ENCODE measurements at regions not wholly inside any gene's neighbourhood (a gene's known extent, or its start where the extent isn't known, plus 50 kb on each side); places are given as distances from the start of the nearest gene placed in this dataset.
"Not testable (repeated sequence)": the region's sequence is repeated elsewhere in the genome, so short reads cannot be mapped to it uniquely, and the experiment has no call there.

DNA sequence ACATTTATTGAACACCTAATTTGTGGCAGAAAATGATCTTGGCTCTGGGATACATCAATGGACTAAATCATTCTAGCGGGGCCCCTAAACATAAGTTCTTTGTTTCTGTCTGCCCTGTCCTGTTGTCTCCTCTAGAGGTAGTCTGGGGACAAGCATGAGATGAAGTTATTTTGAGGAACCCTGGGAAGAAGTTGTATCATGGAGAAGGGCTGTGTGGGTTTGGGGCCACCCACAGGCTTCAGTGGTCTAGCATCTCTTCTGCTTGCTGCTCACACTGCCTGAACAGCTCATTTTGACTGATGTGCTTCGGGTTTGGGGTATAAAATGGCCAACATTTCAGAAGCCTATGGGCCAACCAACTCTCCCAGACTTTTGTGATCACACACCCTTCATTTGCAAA lies 50.3 kb upstream of the OSBPL11 start:
- Mint-ChIP-seq H3K9me3 (no peaks in the 10 kb centered on the region), H3K27ac (peak overlapping the region in 1 of 2 donors; percentile 33), H3K4me1 (no peaks in the 10 kb centered on the region), H3K4me3 (no peak overlapping the region), H3K27me3 (no peaks in the 10 kb centered on the region)
- ATAC-seq, result no peak
- no peak for DNase-seq

GRCh38 chr3:125646581-125646980 lies 51.3 kb upstream of the OSBPL11 start:
- H3K9me3 Mint-ChIP-seq, result no peaks in the 10 kb centered on the region
- no peak overlapping the region for H3K27ac Mint-ChIP-seq
- H3K4me1 Mint-ChIP-seq, result no peaks in the 10 kb centered on the region
- no peak for DNase-seq
- ATAC-seq, result no peak
- no peaks in the 10 kb centered on the region for H3K27me3 Mint-ChIP-seq
- no peak overlapping the region for H3K4me3 Mint-ChIP-seq

DNA sequence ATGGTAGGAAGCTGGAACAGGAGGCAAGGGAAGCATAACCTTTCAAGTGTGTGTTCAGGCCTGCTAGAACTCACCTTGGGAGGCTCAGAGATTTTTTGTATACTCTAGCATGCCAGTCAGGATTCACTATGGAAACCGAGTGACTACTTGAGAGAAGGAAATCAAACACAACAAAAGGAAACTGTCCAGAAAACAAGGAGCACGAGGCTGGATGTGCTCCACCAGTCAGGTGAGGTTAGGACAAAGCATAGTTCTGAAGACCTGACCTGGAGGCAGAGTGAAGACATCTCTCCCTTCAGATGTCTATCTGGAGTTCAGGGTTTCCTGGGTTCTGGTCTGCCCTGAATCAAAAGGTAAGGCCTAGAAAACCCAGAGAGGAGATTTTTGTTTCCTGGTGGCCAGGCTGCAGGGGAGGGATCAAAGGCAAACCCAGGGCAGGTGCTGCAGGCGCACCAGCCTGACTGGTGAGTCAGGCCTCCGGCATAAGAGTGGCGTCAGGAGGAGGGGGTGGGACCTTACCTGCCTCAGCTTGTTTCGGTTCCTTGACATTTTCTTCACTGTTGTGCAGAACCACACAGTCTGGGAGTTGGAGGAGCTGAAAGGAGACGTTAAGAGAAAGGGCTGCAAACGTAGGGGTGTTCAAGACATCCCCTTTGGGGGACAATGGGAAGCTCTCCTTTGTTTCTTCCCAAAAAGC lies 52.2 kb upstream of the OSBPL11 start:
- H3K4me3 Mint-ChIP-seq, result no peak overlapping the region
- no peaks in the 10 kb centered on the region for H3K4me1 Mint-ChIP-seq
- no peaks in the 10 kb centered on the region for H3K27me3 Mint-ChIP-seq
- DNase-seq (no peak), ATAC-seq (no peak)
- H3K27ac Mint-ChIP-seq, result no peak overlapping the region
- H3K9me3 Mint-ChIP-seq, result no peaks in the 10 kb centered on the region

- Mint-ChIP-seq H3K9me3 (no peaks in the 10 kb centered on the region), H3K4me1 (no peaks in the 10 kb centered on the region), H3K27ac (no peak overlapping the region), H3K4me3 (no peak overlapping the region), H3K27me3 (no peaks in the 10 kb centered on the region)
- ATAC-seq (no peak), DNase-seq (no peak)
Measured at GRCh38 chr3:125651244-125651643, 55.9 kb upstream of the OSBPL11 start.

DNA sequence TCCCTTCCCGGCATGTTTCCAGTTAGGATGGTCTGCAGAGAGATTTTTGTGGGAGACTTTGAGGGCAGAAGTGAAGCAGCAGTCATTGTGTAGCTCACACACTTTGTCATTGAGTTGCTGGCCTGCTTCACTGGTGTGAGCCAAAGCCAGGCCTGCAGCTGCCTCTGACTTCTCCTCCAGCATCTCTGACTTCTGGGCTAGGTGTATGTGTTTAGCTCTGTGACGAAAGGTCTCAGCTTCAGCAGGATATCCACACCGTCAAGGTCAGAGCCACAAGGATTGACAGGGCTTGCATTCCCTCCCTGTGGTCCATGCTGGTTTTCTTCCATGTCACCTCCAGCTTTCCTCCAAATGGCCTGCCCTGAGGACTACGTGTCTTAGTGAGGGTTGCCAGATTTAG lies 57.1 kb upstream of the OSBPL11 start:
- Mint-ChIP-seq H3K9me3 (no peaks in the 10 kb centered on the region), H3K4me3 (no peak overlapping the region), H3K4me1 (no peaks in the 10 kb centered on the region), H3K27me3 (no peaks in the 10 kb centered on the region), H3K27ac (no peak overlapping the region)
- ATAC-seq, result no peak
- DNase-seq, result no peak

DNA sequence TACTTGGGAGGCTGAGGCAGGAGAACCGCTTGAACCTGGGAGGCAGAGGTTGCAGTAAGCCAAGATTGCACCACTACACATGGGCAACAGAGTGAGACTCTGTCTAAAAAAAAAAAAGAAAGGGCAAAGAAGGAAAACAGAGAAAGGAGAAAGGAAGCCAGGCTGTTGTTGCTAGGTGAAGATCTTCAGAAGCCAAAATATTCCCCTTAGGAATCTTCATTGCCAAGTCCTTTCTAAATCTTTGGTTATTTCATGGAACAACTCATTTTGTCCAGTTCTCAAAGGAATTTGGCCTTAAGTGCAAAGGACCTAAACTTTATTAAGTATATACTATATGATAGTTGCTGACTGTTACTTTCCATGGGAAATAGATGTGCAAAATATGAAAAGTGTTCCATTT lies 59.2 kb upstream of the OSBPL11 start:
- Mint-ChIP-seq H3K27me3 (no peaks in the 10 kb centered on the region), H3K4me1 (no peaks in the 10 kb centered on the region), H3K4me3 (no peak overlapping the region)

DNA sequence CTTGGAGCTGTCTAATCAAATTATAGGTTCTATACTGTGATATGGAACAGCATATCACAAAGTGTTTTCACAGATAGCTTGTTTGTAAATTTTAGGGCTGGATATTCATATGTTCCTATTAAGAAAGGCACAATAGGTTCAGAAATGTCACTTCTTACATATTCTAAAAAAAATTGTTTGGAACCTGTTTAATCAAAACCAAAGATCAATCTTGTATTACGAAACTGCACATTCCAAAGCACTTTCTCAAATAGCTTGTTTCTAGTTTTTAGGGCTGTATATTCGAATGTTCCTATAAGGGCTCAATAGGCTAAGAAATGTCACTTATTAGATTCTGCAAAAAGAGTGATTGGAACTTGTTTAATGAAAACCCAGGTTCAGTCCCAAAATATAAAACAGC lies 67.4 kb upstream of the OSBPL11 start:
- Mint-ChIP-seq H3K27me3 (no peaks in the 10 kb centered on the region), H3K4me3 (no peak overlapping the region), H3K4me1 (no peaks in the 10 kb centered on the region), H3K9me3 (no peaks in the 10 kb centered on the region), H3K27ac (no peak overlapping the region)
- no peak for ATAC-seq
- no peak for DNase-seq

More for the DNA sequence above, 59.2 kb upstream of the OSBPL11 start:
- H3K27ac Mint-ChIP-seq, result no peak overlapping the region
- no peak for ATAC-seq
- no peaks in the 10 kb centered on the region for H3K9me3 Mint-ChIP-seq
- no peak for DNase-seq

GRCh38 chr3:125670352-125670751 lies 75.1 kb upstream of the OSBPL11 start:
- no peaks in the 10 kb centered on the region for H3K9me3 Mint-ChIP-seq
- DNase-seq (no peak), ATAC-seq (no peak)
- H3K4me3 Mint-ChIP-seq, result no peak overlapping the region
- H3K4me1 Mint-ChIP-seq, result no peaks in the 10 kb centered on the region
- peaks cover 9% of the 10 kb centered on the region for H3K27me3 Mint-ChIP-seq
- no peak overlapping the region for H3K27ac Mint-ChIP-seq

DNA sequence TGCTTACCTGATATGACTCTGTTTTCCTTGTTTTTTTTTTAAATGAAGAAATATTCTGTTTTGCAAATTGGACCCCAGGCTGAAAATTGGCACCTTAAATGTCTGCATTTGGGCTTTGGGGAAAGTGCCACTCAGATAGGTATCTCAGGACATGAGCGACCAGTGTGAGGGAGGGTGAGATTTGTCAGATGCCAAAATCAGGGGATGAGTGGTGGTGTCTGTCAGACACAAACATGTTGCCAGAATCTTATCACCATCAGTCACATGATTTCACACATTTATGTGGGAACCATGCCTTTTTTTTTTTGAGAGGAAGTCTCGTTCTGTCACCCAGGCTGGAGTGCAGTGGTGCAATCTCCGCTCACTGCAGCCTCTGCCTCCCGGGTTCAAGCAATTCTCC lies 75.6 kb upstream of the OSBPL11 start:
- H3K27me3 Mint-ChIP-seq, result peaks cover 9% of the 10 kb centered on the region
- no peak for ATAC-seq
- H3K4me3 Mint-ChIP-seq, result no peak overlapping the region
- no peaks in the 10 kb centered on the region for H3K9me3 Mint-ChIP-seq
- no peak overlapping the region for H3K27ac Mint-ChIP-seq
- DNase-seq, result no peak
- no peaks in the 10 kb centered on the region for H3K4me1 Mint-ChIP-seq

GRCh38 chr3:125671461-125672243 lies 76.4 kb upstream of the OSBPL11 start:
- Mint-ChIP-seq H3K4me3 (no peak overlapping the region), H3K9me3 (no peaks in the 10 kb centered on the region), H3K27ac (no peak overlapping the region), H3K27me3 (peaks cover 9% of the 10 kb centered on the region), H3K4me1 (no peaks in the 10 kb centered on the region)
- DNase-seq, result no peak
- peak; percentile 53 for ATAC-seq

DNA sequence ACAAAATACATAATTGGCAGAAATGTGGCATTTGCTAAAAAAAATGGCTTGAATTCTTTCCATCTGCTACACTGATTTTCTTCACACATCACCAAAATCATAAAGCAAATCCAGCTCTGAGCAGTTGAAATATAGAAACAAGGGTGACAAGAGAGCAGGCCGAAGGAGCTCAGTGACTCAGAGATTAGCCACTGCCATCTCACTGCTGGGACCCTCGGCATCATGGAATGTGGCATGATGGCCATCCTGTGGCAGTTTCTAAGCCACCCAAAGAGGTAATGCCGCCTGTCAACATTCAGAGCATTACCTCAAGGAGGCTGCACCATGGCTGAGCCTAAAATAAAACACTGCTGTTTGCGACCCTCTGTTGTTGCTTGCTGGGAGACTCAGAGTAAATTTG lies 80.5 kb upstream of the OSBPL11 start:
- Mint-ChIP-seq H3K9me3 (no peaks in the 10 kb centered on the region), H3K27ac (no peak overlapping the region), H3K4me1 (no peaks in the 10 kb centered on the region), H3K4me3 (no peak overlapping the region), H3K27me3 (peaks cover 9% of the 10 kb centered on the region)
- ATAC-seq, result no peak
- DNase-seq, result no peak

DNA sequence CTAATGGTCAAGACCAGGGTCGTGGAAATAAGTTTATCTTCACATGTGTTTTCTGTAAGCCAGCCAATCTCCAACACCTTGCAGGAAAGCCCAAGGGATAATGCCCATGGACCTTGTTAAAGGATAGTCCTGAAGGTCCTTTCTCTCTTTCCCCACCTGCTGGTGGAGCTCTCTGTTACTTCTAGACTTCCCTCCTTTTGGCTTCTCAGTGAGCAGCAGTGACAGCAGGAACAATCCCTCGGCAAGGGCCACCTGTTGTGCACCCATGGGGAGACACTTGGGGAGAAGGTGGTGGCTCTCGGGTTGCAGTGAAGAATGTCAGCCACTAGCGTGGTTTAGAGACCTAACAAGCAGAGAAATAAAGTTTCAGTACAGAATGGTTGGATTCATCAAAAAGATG lies 84.0 kb upstream of the OSBPL11 start:
- Mint-ChIP-seq H3K27ac (peak overlapping the region in 1 of 2 donors; percentile 4), H3K4me3 (no peak overlapping the region), H3K9me3 (no peaks in the 10 kb centered on the region), H3K4me1 (no peaks in the 10 kb centered on the region), H3K27me3 (peaks cover 17% of the 10 kb centered on the region)
- no peak for DNase-seq
- ATAC-seq, result no peak

DNA sequence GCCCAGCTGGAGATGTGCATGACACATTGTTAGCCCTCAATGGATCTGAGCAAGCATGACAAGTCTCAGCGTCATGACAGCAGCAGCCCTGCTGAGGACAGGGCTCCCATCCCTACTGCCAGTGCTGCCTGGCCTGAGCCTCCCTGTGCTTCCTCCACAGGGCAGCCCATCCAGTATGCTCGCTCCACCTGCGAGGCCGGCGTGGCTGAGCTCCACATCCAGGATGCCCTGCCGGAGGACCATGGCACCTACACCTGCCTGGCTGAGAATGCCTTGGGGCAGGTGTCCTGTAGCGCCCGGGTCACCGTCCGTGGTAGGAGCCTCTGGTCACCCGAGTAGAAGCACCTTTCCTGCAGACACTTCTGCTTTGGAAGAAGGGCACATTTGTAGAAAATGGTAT lies 85.8 kb upstream of the OSBPL11 start:
- DNase-seq, result no peak
- H3K4me1 Mint-ChIP-seq, result no peaks in the 10 kb centered on the region
- H3K27me3 Mint-ChIP-seq, result peaks cover 27% of the 10 kb centered on the region
- H3K27ac Mint-ChIP-seq, result no peak overlapping the region
- ATAC-seq, result no peak
- no peaks in the 10 kb centered on the region for H3K9me3 Mint-ChIP-seq
- no peak overlapping the region for H3K4me3 Mint-ChIP-seq

DNA sequence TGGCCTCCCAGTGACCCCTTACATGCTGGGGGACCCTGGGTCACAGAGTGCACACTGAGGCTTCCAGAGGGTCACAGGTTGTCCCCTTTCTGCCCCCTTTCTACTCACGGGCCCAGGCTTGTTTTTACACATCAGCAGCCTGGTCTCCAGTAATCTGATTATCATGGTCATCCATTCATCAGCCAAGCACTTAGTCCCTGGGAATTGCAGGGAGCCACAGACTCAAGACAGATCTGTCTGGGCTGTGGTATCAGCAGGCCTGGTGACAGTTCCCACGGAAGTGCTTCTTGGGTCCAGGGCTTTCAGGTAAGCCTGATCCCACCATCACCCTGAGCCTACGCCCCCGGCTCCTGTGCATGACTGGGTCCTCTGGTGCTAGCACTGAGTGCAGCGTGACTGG lies 86.6 kb upstream of the OSBPL11 start:
- H3K4me3 Mint-ChIP-seq, result not testable (repeated sequence)

GRCh38 chr3:125682610-125683009 lies 87.3 kb upstream of the OSBPL11 start:
- H3K27me3 Mint-ChIP-seq, result peaks cover 27% of the 10 kb centered on the region
- not testable (repeated sequence) for H3K4me3 Mint-ChIP-seq, H3K4me1 Mint-ChIP-seq, H3K27ac Mint-ChIP-seq, DNase-seq, H3K9me3 Mint-ChIP-seq, ATAC-seq

More for the DNA sequence above, 86.6 kb upstream of the OSBPL11 start:
- H3K4me1 Mint-ChIP-seq, H3K27ac Mint-ChIP-seq, H3K9me3 Mint-ChIP-seq, DNase-seq: not testable (repeated sequence)
- peak; percentile 18 for ATAC-seq
- H3K27me3 Mint-ChIP-seq, result peaks cover 27% of the 10 kb centered on the region

DNA sequence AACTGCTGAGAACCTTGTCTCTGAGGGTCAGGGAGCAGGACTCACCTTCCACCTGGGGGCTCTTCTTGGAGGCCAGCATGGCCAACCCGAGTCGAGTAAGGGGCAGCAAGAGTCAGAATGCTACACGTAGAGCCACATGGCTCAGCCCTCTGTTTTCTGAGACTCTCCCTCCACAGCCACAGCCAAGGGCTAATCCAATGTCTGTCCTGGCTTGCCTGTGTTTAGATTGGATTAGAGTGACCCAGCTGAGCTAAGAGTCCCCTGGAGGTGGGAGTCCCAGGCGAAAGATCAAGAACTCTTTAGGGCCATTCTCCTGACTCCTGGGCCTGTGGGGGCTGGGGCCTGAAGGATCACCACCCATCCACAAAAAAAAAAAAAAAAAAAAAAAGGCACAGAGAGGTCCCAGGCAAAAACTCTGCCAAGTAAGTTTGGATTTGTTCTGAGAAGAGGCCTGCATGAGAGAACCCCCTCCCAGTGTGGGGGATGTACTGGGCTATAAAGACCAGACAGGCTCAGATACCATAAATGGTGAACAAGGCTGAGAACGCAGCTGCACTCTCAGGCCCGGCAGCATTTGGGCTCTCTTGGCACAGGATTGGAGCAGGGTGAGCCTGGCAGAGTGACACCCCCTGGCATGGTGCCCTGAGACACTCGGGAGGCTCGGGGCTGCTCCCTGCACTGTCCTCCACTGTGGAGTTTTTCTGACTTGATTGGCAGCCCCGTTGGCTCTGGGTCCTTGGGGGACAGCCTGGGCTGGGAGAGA lies 88.0 kb upstream of the OSBPL11 start:
- Mint-ChIP-seq H3K27ac (peak overlapping the region in 1 of 2 donors; percentile 34), H3K4me3 (no peak overlapping the region), H3K4me1 (no peaks in the 10 kb centered on the region), H3K9me3 (no peaks in the 10 kb centered on the region), H3K27me3 (peaks cover 27% of the 10 kb centered on the region)
- ATAC-seq, result no peak
- no peak for DNase-seq
